Progenitor cell of endocrine pancreas (in vitro differentiated cells): ENCODE measurements at regions not wholly inside any gene's neighbourhood (a gene's known extent, or its start where the extent isn't known, plus 50 kb on each side); places are given as distances from the start of the nearest gene placed in this dataset.

ENCODE experiments used
- DNase-seq: peaks from one replicate; pipeline ENCODE4 v3.0.0; 2021; ENCODE audit warnings: low spot score; ENCODE audit not compliant: unreplicated experiment
- H3K27ac Mint-ChIP-seq: 2 replicates; pipeline ENCODE4 v1.8.0; 2021; ENCODE audit warnings: mild to moderate bottlenecking, moderate library complexity, mixed read lengths
- H3K27me3 Mint-ChIP-seq: 2 replicates; pipeline ENCODE4 v1.8.0; 2021; ENCODE audit warnings: mixed read lengths
- H3K36me3 Mint-ChIP-seq: 2 replicates; pipeline ENCODE4 v1.8.0; 2022; ENCODE audit warnings: mixed read lengths; ENCODE audit not compliant: insufficient read depth
- H3K4me1 Mint-ChIP-seq: 2 replicates; pipeline ENCODE4 v1.8.0; 2021; ENCODE audit warnings: low read depth, mixed read lengths
- H3K4me3 Mint-ChIP-seq: 2 replicates; pipeline ENCODE4 v1.8.0; 2021; ENCODE audit warnings: low read depth, mild to moderate bottlenecking, moderate library complexity, mixed read lengths
- H3K9me3 Mint-ChIP-seq: 2 replicates; pipeline ENCODE4 v1.8.0; 2021; ENCODE audit warnings: low read depth, mixed read lengths
- TF ChIP-seq, protein P1 (sequence below): fragments of 200-600 bp; sonication (generic); IDR thresholded peaks from one replicate; pipeline ENCODE4 v1.5.0; 2021; ENCODE audit warnings: antibody characterized with exemption, mild to moderate bottlenecking; ENCODE audit not compliant: unreplicated experiment

DNA sequence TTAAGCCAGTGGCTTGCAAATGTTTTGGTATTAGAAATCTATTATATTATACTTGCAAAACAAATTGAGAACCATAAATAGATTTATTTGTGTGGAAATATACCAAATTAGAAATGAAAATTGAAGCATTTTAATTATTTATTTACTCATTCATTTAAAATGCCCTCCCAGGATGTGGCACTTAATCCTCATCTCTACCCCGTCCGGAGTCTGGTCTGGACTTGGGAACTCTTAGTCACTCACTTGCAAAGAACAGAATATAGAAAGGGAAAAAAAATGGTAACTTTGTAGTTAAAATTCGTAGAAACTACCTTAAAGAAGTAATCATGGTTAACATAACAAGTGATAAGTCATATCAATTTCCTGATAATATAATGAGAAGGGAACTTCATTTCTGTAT, 775.9 kb upstream of the INTU start:
- H3K4me3 Mint-ChIP-seq = no peak overlapping the region
- no peak for DNase-seq
- H3K27me3 Mint-ChIP-seq = no peaks in the 10 kb centered on the region
- TF ChIP-seq, protein P1, sequence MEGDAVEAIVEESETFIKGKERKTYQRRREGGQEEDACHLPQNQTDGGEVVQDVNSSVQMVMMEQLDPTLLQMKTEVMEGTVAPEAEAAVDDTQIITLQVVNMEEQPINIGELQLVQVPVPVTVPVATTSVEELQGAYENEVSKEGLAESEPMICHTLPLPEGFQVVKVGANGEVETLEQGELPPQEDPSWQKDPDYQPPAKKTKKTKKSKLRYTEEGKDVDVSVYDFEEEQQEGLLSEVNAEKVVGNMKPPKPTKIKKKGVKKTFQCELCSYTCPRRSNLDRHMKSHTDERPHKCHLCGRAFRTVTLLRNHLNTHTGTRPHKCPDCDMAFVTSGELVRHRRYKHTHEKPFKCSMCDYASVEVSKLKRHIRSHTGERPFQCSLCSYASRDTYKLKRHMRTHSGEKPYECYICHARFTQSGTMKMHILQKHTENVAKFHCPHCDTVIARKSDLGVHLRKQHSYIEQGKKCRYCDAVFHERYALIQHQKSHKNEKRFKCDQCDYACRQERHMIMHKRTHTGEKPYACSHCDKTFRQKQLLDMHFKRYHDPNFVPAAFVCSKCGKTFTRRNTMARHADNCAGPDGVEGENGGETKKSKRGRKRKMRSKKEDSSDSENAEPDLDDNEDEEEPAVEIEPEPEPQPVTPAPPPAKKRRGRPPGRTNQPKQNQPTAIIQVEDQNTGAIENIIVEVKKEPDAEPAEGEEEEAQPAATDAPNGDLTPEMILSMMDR = no peak
- no peaks in the 10 kb centered on the region for H3K9me3 Mint-ChIP-seq
- H3K36me3 Mint-ChIP-seq = no peaks in the 10 kb centered on the region
- H3K4me1 Mint-ChIP-seq = no peaks in the 10 kb centered on the region
- no peak overlapping the region for H3K27ac Mint-ChIP-seq

GRCh38 chr4:126859314-126859713, 773.4 kb upstream of the INTU start:
- no peak overlapping the region for H3K27ac Mint-ChIP-seq

DNA sequence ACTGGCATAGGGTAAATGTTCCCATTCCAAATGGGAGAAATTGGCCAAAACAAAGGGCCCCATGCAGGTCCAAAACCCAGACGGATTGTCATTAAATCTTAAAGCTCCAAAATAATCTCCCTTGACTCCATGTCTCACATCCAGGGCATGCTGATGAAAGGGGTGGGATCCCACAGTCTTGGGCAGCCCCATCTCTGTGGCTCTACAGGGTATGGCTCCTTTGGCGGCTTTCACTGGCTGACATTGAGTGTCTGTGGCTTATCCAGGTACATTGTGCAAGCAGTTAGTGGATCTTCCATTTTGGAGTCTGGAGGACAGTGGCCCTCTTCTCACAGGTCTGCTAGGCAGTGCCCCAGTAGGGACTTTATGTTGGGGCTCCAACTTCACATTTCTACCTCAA, 772.9 kb upstream of the INTU start:
- Mint-ChIP-seq H3K27me3 (no peaks in the 10 kb centered on the region), H3K36me3 (no peaks in the 10 kb centered on the region), H3K4me3 (no peak overlapping the region), H3K9me3 (peaks cover 5% of the 10 kb centered on the region), H3K27ac (no peak overlapping the region), H3K4me1 (no peaks in the 10 kb centered on the region)
- DNase-seq = no peak
- TF ChIP-seq, protein P1 = no peak

More at GRCh38 chr4:126859314-126859713, 773.4 kb upstream of the INTU start:
- Mint-ChIP-seq H3K27me3 (no peaks in the 10 kb centered on the region), H3K4me1 (no peaks in the 10 kb centered on the region), H3K4me3 (no peak overlapping the region), H3K36me3 (no peaks in the 10 kb centered on the region), H3K9me3 (peaks cover 5% of the 10 kb centered on the region)
- no peak for DNase-seq
- TF ChIP-seq, protein P1 = no peak

DNA sequence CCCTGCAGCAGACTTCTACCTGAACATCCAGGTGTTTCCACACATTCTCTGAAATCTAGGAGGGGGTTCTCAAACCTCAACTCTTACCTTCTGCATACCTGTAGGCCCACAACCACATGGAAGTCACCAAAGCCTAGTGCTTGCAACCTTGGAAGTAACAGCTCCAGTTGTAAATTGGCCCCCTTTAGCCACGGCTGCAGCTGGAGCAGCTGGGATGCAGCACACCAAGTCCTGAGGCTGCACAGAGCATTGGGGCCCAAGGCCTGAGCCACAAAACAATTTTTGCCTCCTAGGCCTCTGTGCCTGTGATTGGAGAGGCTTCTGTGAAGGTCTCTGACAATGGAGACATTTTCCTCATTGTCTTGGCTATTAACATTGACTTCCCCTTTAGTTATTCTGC, 772.4 kb upstream of the INTU start:
- H3K4me1 Mint-ChIP-seq = no peaks in the 10 kb centered on the region

GRCh38 chr4:126869967-126870366, 762.8 kb upstream of the INTU start:
- Mint-ChIP-seq H3K4me3 (no peak overlapping the region), H3K9me3 (peaks cover 19% of the 10 kb centered on the region), H3K27me3 (no peaks in the 10 kb centered on the region), H3K27ac (no peak overlapping the region), H3K36me3 (peaks cover 3% of the 10 kb centered on the region), H3K4me1 (no peaks in the 10 kb centered on the region)
- TF ChIP-seq, protein P1 = no peak
- no peak for DNase-seq

More for the DNA sequence above, 772.4 kb upstream of the INTU start:
- Mint-ChIP-seq H3K27ac (no peak overlapping the region), H3K36me3 (no peaks in the 10 kb centered on the region), H3K9me3 (peaks cover 5% of the 10 kb centered on the region), H3K27me3 (no peaks in the 10 kb centered on the region), H3K4me3 (no peak overlapping the region)
- TF ChIP-seq, protein P1 = no peak
- no peak for DNase-seq
